K562 (cell line): ENCODE measurements at regions not wholly inside any gene's neighbourhood (a gene's known extent, or its start where the extent isn't known, plus 50 kb on each side); places are given as distances from the start of the nearest gene placed in this dataset.

Experiments
- ATAC-seq: fragments of 200-7000 bp; cut with Tn5 transposase; 3 replicates; pipeline ENCODE4 v1.9.1; 2020; ENCODE audit warnings: moderate library complexity
- BruUV-seq: library from RNA; stranded (reverse); fragments of 400-500 nt; replicated peaks from 2 replicates; lab custom pipeline; 2021; lab: Mats Ljungman, UMichigan
- CTCF ChIA-PET: fragments of 300-600 bp; formaldehyde crosslinking; extraction: SDS; loops from one replicate; lab custom pipeline; 2021; ENCODE audit warnings: low intra/inter-chr PET ratio; lab: Yijun Ruan, JAX
- POLR2A ChIA-PET: fragments of 300-600, 350-650 bp; sonication (Branson Sonifier 250); formaldehyde crosslinking; extraction: SDS; loops from one replicate; lab custom pipeline; 2021; ENCODE audit warnings: antibody characterized with exemption, inconsistent platforms; lab: Yijun Ruan, JAX
- DNase-seq, 4 experiments: peaks; one replicate each; pipeline versions ENCODE4 v3.0.0 to v3.0.0-alpha.2; 2011 to 2018; ENCODE audit warnings: low spot score in 3 of 4, mixed read lengths in 3 of 4; ENCODE audit errors: extremely low read depth in 1 of 4
- FAIRE-seq: peaks from 2 replicates; lab custom pipeline; 2011; peaks lifted over from hg19 to GRCh38; lab: Jason Lieb, UNC
- H2AFZ ChIP-seq: 2 replicates; pipeline ENCODE4 v1.6.0; 2011; ENCODE audit warnings: low read depth, low read length, control low read depth, inconsistent platforms
- H3K27ac ChIP-seq: fragments of 200-600 bp; 3 replicates; pipeline ENCODE4 v1.8.0; 2011; ENCODE audit warnings: low read depth, mild to moderate bottlenecking, control low read depth, inconsistent platforms, low read length, moderate library complexity, mixed read lengths; ENCODE audit errors: extremely low read depth
- H3K27me3 ChIP-seq, 2 experiments: fragments of 300-600 bp in 1 of 2; 2 replicates in 1 of 2; 3 replicates in 1 of 2; pipeline versions ENCODE4 v1.6.0 to v1.8.0; 2011; ENCODE audit warnings: inconsistent platforms in 2 of 2, low read length in 2 of 2, mild to moderate bottlenecking in 1 of 2, mixed read lengths in 1 of 2, moderate library complexity in 1 of 2; ENCODE audit not compliant: control insufficient read depth in 2 of 2, insufficient read depth in 2 of 2
- H3K36me3 ChIP-seq: fragments of 300-600 bp; 3 replicates; pipeline ENCODE4 v1.8.0; 2011; ENCODE audit warnings: mild to moderate bottlenecking, low read length, inconsistent platforms; ENCODE audit not compliant: control insufficient read depth, insufficient read depth
- H3K4me1 ChIP-seq, 2 experiments: fragments of 200-600 bp in 1 of 2; replicated peaks in 1 of 2; 2 replicates in 1 of 2; 3 replicates in 1 of 2; pipeline versions ENCODE4 v1.5.1 to v1.8.0; 2011; ENCODE audit warnings: inconsistent platforms in 2 of 2, low read length in 2 of 2, mild to moderate bottlenecking in 1 of 2, mixed read lengths in 1 of 2, moderate library complexity in 1 of 2; ENCODE audit not compliant: control insufficient read depth in 2 of 2, insufficient read depth in 2 of 2
- H3K4me2 ChIP-seq: 2 replicates; pipeline ENCODE4 v1.6.1; 2011; ENCODE audit warnings: low read length, control low read depth, inconsistent platforms, mixed read lengths; ENCODE audit not compliant: insufficient read depth
- H3K4me3 ChIP-seq: fragments of 200-600 bp; sonication (generic), shearing (Covaris generic); 2 replicates; pipeline ENCODE4 v1.5.1; 2016; ENCODE audit warnings: control low read depth, inconsistent platforms
- H3K79me2 ChIP-seq: fragments of 200-600 bp; 3 replicates; pipeline ENCODE4 v1.8.0; 2011; ENCODE audit warnings: low read length, inconsistent platforms; ENCODE audit not compliant: control insufficient read depth, insufficient read depth
- H3K9ac ChIP-seq, 2 experiments: 2 replicates each; pipeline versions ENCODE4 v1.6.0 to v1.6.1; 2011; ENCODE audit warnings: low read depth in 2 of 2, low read length in 2 of 2, control low read depth in 1 of 2, inconsistent platforms in 1 of 2, mild to moderate bottlenecking in 1 of 2, mixed read lengths in 1 of 2; ENCODE audit not compliant: insufficient read depth in 1 of 2
- H3K9me1 ChIP-seq: one replicate; pipeline ENCODE4 v1.6.0; 2011; ENCODE audit warnings: inconsistent platforms, mild to moderate bottlenecking, low read length, moderate library complexity; ENCODE audit not compliant: control insufficient read depth, insufficient read depth
- H3K9me3 ChIP-seq: replicated peaks from 2 replicates; pipeline ENCODE4 v1.5.1; 2011; ENCODE audit warnings: low read depth, low read length, inconsistent platforms; ENCODE audit not compliant: control insufficient read depth, insufficient read depth
- H4K20me1 ChIP-seq: replicated peaks from 2 replicates; pipeline ENCODE4 v1.6.1; 2011; ENCODE audit warnings: low read length, inconsistent platforms, mixed read lengths; ENCODE audit not compliant: control insufficient read depth, insufficient read depth
- BCOR ChIP-seq: fragments of 450-650 bp; IDR thresholded peaks from 2 replicates; pipeline ENCODE4 v1.6.1; 2016
- CHAMP1 ChIP-seq: fragments of 450-650 bp; IDR thresholded peaks from 2 replicates; pipeline ENCODE4 v1.6.1; 2016; ENCODE audit warnings: mild to moderate bottlenecking
- CREBBP ChIP-seq: IDR thresholded peaks from one replicate; pipeline ENCODE4 v1.6.1; 2012; ENCODE audit warnings: low read depth, mild to moderate bottlenecking, control low read depth, inconsistent platforms, low read length
- CTCF ChIP-seq, 3 experiments: IDR thresholded peaks in 2 of 3; conservative IDR thresholded peaks in 1 of 3; 2 replicates each; pipeline ENCODE4 v1.5.1; 2011 to 2012; ENCODE audit warnings: low read length in 3 of 3, mild to moderate bottlenecking in 3 of 3, control low read depth in 2 of 3, improper control_type of control experiment in 1 of 3, inconsistent platforms in 1 of 3, low read depth in 1 of 3, mixed read lengths in 1 of 3, moderate library complexity in 1 of 3; ENCODE audit not compliant: insufficient read depth in 2 of 3
- DLX4 ChIP-seq: fragments of 250-450 bp; sonication (Bioruptor Pico); IDR thresholded peaks from 2 replicates; pipeline ENCODE4 v1.6.1; 2021; ENCODE audit warnings: mild to moderate bottlenecking
- ELF2 ChIP-seq: fragments of 250-450 bp; sonication (Bioruptor Pico); IDR thresholded peaks from 2 replicates; pipeline ENCODE4 v1.5.0; 2021; ENCODE audit warnings: mild to moderate bottlenecking
- EWSR1 ChIP-seq: fragments of 450-650 bp; IDR thresholded peaks from 2 replicates; pipeline ENCODE4 v1.6.1; 2018; ENCODE audit warnings: borderline replicate concordance, mild to moderate bottlenecking, low read depth, moderate library complexity; ENCODE audit not compliant: partially characterized antibody
- HDAC2 ChIP-seq: fragments of 450-650 bp; IDR thresholded peaks from 2 replicates; pipeline ENCODE4 v1.6.1; 2016; ENCODE audit warnings: mild to moderate bottlenecking
- HDAC3 ChIP-seq: fragments of 450-650 bp; IDR thresholded peaks from 2 replicates; pipeline ENCODE4 v1.6.1; 2018; ENCODE audit warnings: borderline replicate concordance, mild to moderate bottlenecking, moderate library complexity; ENCODE audit not compliant: partially characterized antibody
- MXI1 ChIP-seq: IDR thresholded peaks from 2 replicates; pipeline ENCODE4 v1.6.1; 2011; ENCODE audit warnings: low read depth, mild to moderate bottlenecking, improper control_type of control experiment, low read length
- SRSF3 ChIP-seq: fragments of 200-400 bp; formaldehyde crosslinking; IDR thresholded peaks from 2 replicates; pipeline ENCODE4 v1.6.1; 2016; ENCODE audit warnings: mild to moderate bottlenecking, low read length, moderate library complexity; ENCODE audit not compliant: insufficient read depth
- ZNF41 ChIP-seq: fragments of 250-450 bp; sonication (Bioruptor Pico); conservative IDR thresholded peaks from 2 replicates; pipeline ENCODE4 v1.4.0; 2020; ENCODE audit warnings: mild to moderate bottlenecking
- ZNF445 ChIP-seq: fragments of 250-450 bp; sonication (Bioruptor Pico); IDR thresholded peaks from 2 replicates; pipeline ENCODE4 v1.4.0; 2020; ENCODE audit warnings: low read depth, mild to moderate bottlenecking, moderate library complexity
- WGBS: fragments of 100-300 bp; shearing (Covaris generic); methylation state at CpG from one replicate; pipeline ENCODE4 v1.1.6; 2016; ENCODE audit warnings: low coverage, mixed read lengths; ENCODE audit not compliant: insufficient coverage; ENCODE audit errors: missing lambda C conversion rate; 5-methylcytosine and 5-hydroxymethylcytosine counted together
- in situ Hi-C: fragments of 300-500 bp; cut with MboI; formaldehyde crosslinking; loops from 4 replicates; pipeline ENCODE4 v1.15.0; 2018; ENCODE audit warnings: inconsistent platforms, mixed read lengths
- intact Hi-C: fragments of 100-400 bp; cut with micrococcal nuclease; formaldehyde crosslinking; loops from 2 replicates; pipeline ENCODE4 v1.14.2; 2022
- TF ChIP-seq, protein P1 (sequence below), 2 experiments: IDR thresholded peaks; 2 replicates each; pipeline ENCODE4 v1.6.1; 2012; ENCODE audit warnings: improper control_type of control experiment in 2 of 2, low read depth in 2 of 2, low read length in 2 of 2, borderline replicate concordance in 1 of 2
- TF ChIP-seq, protein P2 (sequence below), 2 experiments: fragments of 450-650 bp in 1 of 2; sonication (generic) in 1 of 2; formaldehyde crosslinking in 1 of 2; IDR thresholded peaks in 1 of 2; conservative IDR thresholded peaks in 1 of 2; 2 replicates each; pipeline versions ENCODE4 v1.6.1 to v1.8.1; 2016 to 2023; ENCODE audit warnings: mild to moderate bottlenecking in 2 of 2, moderate library complexity in 2 of 2, inconsistent platforms in 1 of 2, missing genetic modification reagents in 1 of 2

GRCh38 chr5:27402828-27403227, 364.4 kb upstream of the CDH9 start:
- Histone ChIP-seq H3K27me3 (no peaks in the 10 kb centered on the region), H3K9me3 (no peaks in the 10 kb centered on the region), H2AFZ (no peak overlapping the region), H3K9ac (no peak overlapping the region), H3K36me3 (no peaks in the 10 kb centered on the region), H3K4me1 (no peaks in the 10 kb centered on the region), H3K27ac (no peak overlapping the region), H3K9me1 (no peaks in the 10 kb centered on the region), H3K79me2 (no peaks in the 10 kb centered on the region), H3K4me2 (no peak overlapping the region), H4K20me1 (no peaks in the 10 kb centered on the region), H3K4me3 (no peak overlapping the region)
- in situ Hi-C loops (no loop called here), intact Hi-C loops (no loop called here)
- CTCF ChIA-PET, result no interaction called here
- FAIRE-seq, result no peak
- no peak for ATAC-seq
- WGBS, result 8% methylated on average over 3 of the region's 3 CpGs
- BruUV-seq, result no TSS peak
- DNase-seq, result no peak
- POLR2A ChIA-PET, result no interaction called here
- TF ChIP-seq HDAC2 (no peak), ZNF445 (CRISPR knock-in tag) (no peak), EWSR1 (no peak), HDAC3 (no peak), MXI1 (no peak), CTCF (IDR thresholded peaks at IDR 0.05 in 2 of 3, conservative IDR thresholded peaks at IDR 0.05 in 1 of 3; ENCODE audit: insufficient read depth in 2 of 3, low read depth in 1 of 3, low read length in 3 of 3) (no peak), DLX4 (CRISPR knock-in tag) (no peak), ELF2 (CRISPR knock-in tag) (no peak), CHAMP1 (no peak), ZNF41 (CRISPR knock-in tag) (no peak), BCOR (no peak), CREBBP (no peak), SRSF3 (no peak)
- TF ChIP-seq, protein P1, sequence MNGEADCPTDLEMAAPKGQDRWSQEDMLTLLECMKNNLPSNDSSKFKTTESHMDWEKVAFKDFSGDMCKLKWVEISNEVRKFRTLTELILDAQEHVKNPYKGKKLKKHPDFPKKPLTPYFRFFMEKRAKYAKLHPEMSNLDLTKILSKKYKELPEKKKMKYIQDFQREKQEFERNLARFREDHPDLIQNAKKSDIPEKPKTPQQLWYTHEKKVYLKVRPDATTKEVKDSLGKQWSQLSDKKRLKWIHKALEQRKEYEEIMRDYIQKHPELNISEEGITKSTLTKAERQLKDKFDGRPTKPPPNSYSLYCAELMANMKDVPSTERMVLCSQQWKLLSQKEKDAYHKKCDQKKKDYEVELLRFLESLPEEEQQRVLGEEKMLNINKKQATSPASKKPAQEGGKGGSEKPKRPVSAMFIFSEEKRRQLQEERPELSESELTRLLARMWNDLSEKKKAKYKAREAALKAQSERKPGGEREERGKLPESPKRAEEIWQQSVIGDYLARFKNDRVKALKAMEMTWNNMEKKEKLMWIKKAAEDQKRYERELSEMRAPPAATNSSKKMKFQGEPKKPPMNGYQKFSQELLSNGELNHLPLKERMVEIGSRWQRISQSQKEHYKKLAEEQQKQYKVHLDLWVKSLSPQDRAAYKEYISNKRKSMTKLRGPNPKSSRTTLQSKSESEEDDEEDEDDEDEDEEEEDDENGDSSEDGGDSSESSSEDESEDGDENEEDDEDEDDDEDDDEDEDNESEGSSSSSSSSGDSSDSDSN (IDR thresholded peaks at IDR 0.05; ENCODE audit: borderline replicate concordance in 1 of 2, low read depth in 2 of 2, low read length in 2 of 2), result no peak
- TF ChIP-seq, protein P2, sequence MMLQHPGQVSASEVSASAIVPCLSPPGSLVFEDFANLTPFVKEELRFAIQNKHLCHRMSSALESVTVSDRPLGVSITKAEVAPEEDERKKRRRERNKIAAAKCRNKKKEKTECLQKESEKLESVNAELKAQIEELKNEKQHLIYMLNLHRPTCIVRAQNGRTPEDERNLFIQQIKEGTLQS (IDR thresholded peaks at IDR 0.05), result no peak
- TF ChIP-seq, protein P2 (CRISPR knock-in tag; conservative IDR thresholded peaks at IDR 0.05), result no peak
